CD4-positive, alpha-beta T cell treated with Interleukin-17A for 4 hours (primary cell): ENCODE measurements at regions not wholly inside any gene's neighbourhood (a gene's known extent, or its start where the extent isn't known, plus 50 kb on each side); places are given as distances from the start of the nearest gene placed in this dataset.
"Not testable (repeated sequence)": the region's sequence is repeated elsewhere in the genome, so short reads cannot be mapped to it uniquely, and the experiment has no call there.

Source experiments
- DNase-seq: peaks from one replicate; pipeline ENCODE4 v3.0.0-alpha.2; 2020; ENCODE audit warnings: mixed read lengths

GRCh38 chr6:141753180-141753579 is 379.5 kb upstream of the GJE1 start:
- no peak for DNase-seq

GRCh38 chr6:141752677-141753076 is 380.0 kb upstream of the GJE1 start:
- DNase-seq = no peak

DNA sequence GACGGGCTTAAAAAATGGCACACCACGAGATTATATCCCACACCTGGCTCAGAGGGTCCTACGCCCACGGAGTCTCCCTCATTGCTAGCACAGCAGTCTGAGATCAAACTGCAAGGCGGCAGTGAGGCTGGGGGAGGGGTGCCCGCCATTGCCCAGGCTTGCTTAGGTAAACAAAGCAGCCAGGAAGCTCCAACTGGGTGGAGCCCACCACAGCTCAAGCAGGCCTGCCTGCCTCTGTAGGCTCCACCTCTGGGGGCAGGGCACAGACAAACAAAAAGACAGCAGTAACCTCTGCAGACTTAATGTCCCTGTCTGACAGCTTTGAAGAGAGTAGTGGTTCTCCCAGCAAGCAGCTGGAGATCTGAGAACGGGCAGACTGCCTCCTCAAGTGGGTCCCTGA is 386.4 kb upstream of the GJE1 start:
- DNase-seq = not testable (repeated sequence)

GRCh38 chr6:141744971-141745370 is 387.8 kb upstream of the GJE1 start:
- DNase-seq = no peak

- no peak for DNase-seq
Measured at GRCh38 chr6:141744194-141744925, 388.4 kb upstream of the GJE1 start.

DNA sequence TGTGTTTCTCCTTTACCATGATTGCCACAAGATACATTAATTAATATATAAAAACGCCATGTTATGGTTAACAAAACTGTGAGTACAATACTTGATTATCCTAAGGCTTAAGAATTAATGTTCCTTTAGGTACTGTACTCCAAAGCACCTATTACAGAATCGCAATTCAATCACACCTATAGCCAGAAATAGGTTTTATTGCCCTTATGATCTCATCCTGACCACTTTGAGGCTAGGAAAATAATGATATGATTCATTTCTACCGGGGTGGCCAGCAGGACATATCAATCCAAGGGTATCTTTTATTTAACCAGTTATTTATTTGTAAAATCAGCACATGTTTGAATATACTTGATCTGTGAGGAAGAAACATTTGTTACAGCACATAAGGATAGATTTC is 396.6 kb upstream of the GJE1 start:
- DNase-seq = no peak

GRCh38 chr6:141735126-141735525 is 397.6 kb upstream of the GJE1 start:
- DNase-seq = no peak

GRCh38 chr6:141734071-141734840 is 398.5 kb upstream of the GJE1 start:
- DNase-seq = no peak

GRCh38 chr6:141729146-141729545 is 403.6 kb upstream of the GJE1 start:
- DNase-seq = no peak

GRCh38 chr6:141728330-141728729 is 404.4 kb upstream of the GJE1 start:
- DNase-seq = no peak

DNA sequence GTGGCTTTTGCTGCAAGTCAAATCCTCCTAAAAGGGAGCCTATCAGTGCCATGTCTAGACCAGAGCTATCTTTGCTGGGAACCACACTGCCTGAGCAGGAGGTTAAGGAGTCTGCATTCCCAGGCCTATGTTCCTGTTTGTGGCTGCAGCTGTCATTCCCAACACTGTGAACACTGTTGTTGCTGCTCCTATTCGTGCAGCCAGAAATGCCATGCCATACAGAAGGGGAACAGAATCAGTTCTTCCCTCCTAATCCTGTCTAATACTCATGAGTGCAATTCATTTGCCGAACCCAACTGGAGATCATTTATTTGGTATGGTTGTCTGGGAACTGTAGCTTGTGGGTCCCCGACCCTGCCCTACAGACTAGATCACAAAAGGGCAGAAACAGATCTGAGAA is 406.5 kb upstream of the GJE1 start:
- DNase-seq = no peak

- DNase-seq = no peak
Measured at GRCh38 chr6:141724731-141725130, 408.0 kb upstream of the GJE1 start.

GRCh38 chr6:141719476-141719875 is 413.2 kb upstream of the GJE1 start:
- no peak for DNase-seq

GRCh38 chr6:141705431-141705830 is 427.3 kb upstream of the GJE1 start:
- DNase-seq = no peak

- no peak for DNase-seq
Measured at GRCh38 chr6:141704151-141704550, 428.6 kb upstream of the GJE1 start.

GRCh38 chr6:141701732-141702131 is 431.0 kb upstream of the GJE1 start:
- DNase-seq = no peak

- DNase-seq = no peak
Measured at GRCh38 chr6:141700819-141701218, 431.9 kb upstream of the GJE1 start.

- DNase-seq = no peak
Measured at GRCh38 chr6:141688916-141689315, 443.8 kb upstream of the GJE1 start.

DNA sequence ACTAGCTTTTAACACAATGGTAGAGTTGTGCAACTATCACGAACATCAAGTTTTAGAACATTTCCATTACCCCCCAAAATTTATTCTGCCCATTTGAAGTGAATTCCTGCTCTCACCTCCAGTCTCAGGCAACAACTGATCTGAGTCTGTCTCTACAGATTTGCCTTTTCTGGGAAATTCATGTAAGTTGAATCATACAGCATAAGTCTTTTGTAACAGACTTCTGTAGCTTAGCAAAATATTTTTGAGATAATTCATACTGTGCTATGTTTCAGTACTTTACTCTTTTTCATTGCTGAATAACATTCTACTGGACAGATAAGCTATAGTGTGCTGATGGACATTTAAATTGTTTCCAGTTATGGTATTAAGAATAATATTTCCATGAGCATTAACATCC is 447.3 kb upstream of the GJE1 start:
- no peak for DNase-seq

- no peak for DNase-seq
Measured at GRCh38 chr6:141682391-141682790, 450.3 kb upstream of the GJE1 start.

GRCh38 chr6:141677598-141678211 is 455.0 kb upstream of the GJE1 start:
- DNase-seq = no peak

- no peak for DNase-seq
Measured at GRCh38 chr6:141675957-141676356, 456.8 kb upstream of the GJE1 start.

- no peak for DNase-seq
Measured at GRCh38 chr6:141669141-141669540, 463.6 kb upstream of the GJE1 start.
